Tibial nerve (tissue), 4 donors: ENCODE measurements at regions not wholly inside any gene's neighbourhood (a gene's known extent, or its start where the extent isn't known, plus 50 kb on each side); places are given as distances from the start of the nearest gene placed in this dataset.

Experiments used
- CTCF ChIP-seq, 5 experiments: fragments of 200-600 bp in 3 of 5; fragments of 450-650 bp in 2 of 5; sonication (generic) in 3 of 5; IDR thresholded peaks; one replicate each; pipeline ENCODE4 v1.5.1; 2016 to 2019; ENCODE audit warnings: antibody characterized with exemption in 5 of 5, mild to moderate bottlenecking in 3 of 5, moderate library complexity in 2 of 5
- EP300 ChIP-seq, 2 donors: sonication (generic); formaldehyde crosslinking; IDR thresholded peaks; one replicate each; pipeline ENCODE4 v1.6.1; 2017; ENCODE audit warnings: antibody characterized with exemption in 2 of 2, mild to moderate bottlenecking in 1 of 2
- POLR2A ChIP-seq, 2 donors: fragments of 450-650 bp; IDR thresholded peaks; one replicate each; pipeline ENCODE4 v1.6.1; 2017; ENCODE audit warnings: antibody characterized with exemption in 2 of 2, mild to moderate bottlenecking in 2 of 2, moderate library complexity in 2 of 2

GRCh38 chr12:126535971-126536370 lies 1470.7 kb downstream of the AACS start:
- no peak for TF ChIP-seq CTCF (IDR thresholded peaks at IDR 0.05)
- TF ChIP-seq EP300 (IDR thresholded peaks at IDR 0.05) = no peak
- no peak for TF ChIP-seq POLR2A (IDR thresholded peaks at IDR 0.05)
